Upper lobe of left lung (tissue), 6 donors: ENCODE measurements at regions not wholly inside any gene's neighbourhood (a gene's known extent, or its start where the extent isn't known, plus 50 kb on each side); places are given as distances from the start of the nearest gene placed in this dataset.

Source experiments
- ATAC-seq, 2 donors: fragments of 200-7000 bp; cut with Tn5 transposase; one replicate each; pipeline ENCODE4 v1.9.1; 2022; ENCODE audit warnings: mild to moderate bottlenecking in 2 of 2, moderate library complexity in 2 of 2; ENCODE audit not compliant: low FRiP score in 2 of 2
- DNase-seq, 2 donors: peaks; one replicate each; pipeline ENCODE4 v3.0.0-alpha.2; 2019 to 2020
- H3K27ac ChIP-seq, 4 donors: fragments of 200-600 bp; sonication (generic); one replicate each; pipeline ENCODE4 v1.5.1; 2016 to 2019
- H3K27me3 ChIP-seq, 4 donors: fragments of 200-600 bp; sonication (generic); one replicate each; pipeline ENCODE4 v1.5.1; 2017 to 2019
- H3K36me3 ChIP-seq, 4 donors: fragments of 200-600 bp; sonication (generic); one replicate each; pipeline ENCODE4 v1.5.1; 2016 to 2019
- H3K4me1 ChIP-seq, 4 donors: fragments of 200-600 bp; sonication (generic); one replicate each; pipeline ENCODE4 v1.5.1; 2018 to 2019
- H3K4me3 ChIP-seq, 4 donors: fragments of 200-600 bp; sonication (generic); one replicate each; pipeline ENCODE4 v1.5.1; 2017 to 2019; ENCODE audit warnings: mild to moderate bottlenecking in 2 of 4, moderate library complexity in 1 of 4
- H3K9me3 ChIP-seq, 4 donors: fragments of 200-600 bp; sonication (generic); one replicate each; pipeline ENCODE4 v1.5.1; 2018 to 2019
- EP300 ChIP-seq, 4 donors: sonication (generic); formaldehyde crosslinking; IDR thresholded peaks; one replicate each; pipeline ENCODE4 v1.5.1; 2017; ENCODE audit warnings: antibody characterized with exemption in 4 of 4, control low read depth in 2 of 4
- POLR2A ChIP-seq, 4 donors: fragments of 450-650 bp; IDR thresholded peaks; one replicate each; pipeline ENCODE4 v1.5.1; 2016 to 2017; ENCODE audit warnings: antibody characterized with exemption in 4 of 4, mild to moderate bottlenecking in 2 of 4
- POLR2AphosphoS5 ChIP-seq, 2 donors: sonication (generic); formaldehyde crosslinking; IDR thresholded peaks; one replicate each; pipeline ENCODE4 v1.5.1; 2017; ENCODE audit warnings: antibody characterized with exemption in 2 of 2
- WGBS, 2 donors: methylation state at CpG; one replicate each; pipeline ENCODE4 v1.1.5; 2017 to 2018; 5-methylcytosine and 5-hydroxymethylcytosine counted together
- TF ChIP-seq, protein P1 (sequence below), 6 experiments: fragments of 450-650 bp in 4 of 6; fragments of 200-600 bp in 2 of 6; sonication (generic) in 2 of 6; IDR thresholded peaks; one replicate each; pipeline ENCODE4 v1.5.1; 2016 to 2019; ENCODE audit warnings: antibody characterized with exemption in 6 of 6
- donor health status: DM: no; HTN: no; CAD: no; lungs with moderate emphysema.
- donor health status: DM: no; HTN: yes; CAD: no; lungs with severe emphysema.

DNA sequence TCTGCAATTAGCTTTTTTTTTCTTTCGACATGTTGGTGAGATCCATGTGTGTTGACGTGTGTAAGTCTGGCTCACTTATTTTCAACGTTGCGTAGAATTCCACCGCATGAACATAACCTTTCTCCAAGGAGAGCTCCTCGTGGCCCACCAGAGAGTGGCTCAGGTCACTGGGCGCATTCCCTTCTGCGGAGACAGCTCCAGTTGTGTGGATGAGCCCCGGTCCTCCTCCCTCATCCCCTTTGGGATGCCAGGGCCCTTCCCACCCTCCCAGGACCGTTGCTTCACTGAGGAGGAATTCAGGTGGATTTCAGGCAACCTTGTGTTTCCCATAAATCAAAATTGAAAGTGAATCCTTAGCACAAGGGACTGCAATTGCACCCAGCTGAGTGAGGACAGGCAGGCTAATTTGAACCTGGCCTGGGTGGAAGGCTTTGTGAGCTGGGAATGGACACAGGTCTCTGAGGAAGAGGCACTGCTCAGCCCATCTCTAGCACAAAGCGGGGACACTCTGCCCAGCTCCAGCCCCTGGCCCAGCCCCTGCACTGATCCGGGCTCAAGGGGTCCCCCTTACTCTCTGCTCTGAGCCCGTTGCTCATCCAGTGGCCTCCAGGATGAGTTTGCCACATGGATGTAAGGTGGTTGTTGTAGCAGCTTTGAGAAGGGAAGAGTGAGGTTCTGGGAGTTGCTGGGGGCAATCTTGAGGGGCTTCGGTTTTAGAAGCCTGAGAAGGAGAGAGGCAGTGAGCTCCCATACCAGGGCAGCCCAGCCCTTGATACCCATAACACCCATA lies 57.8 kb upstream of the HAAO start:
- DNase-seq: no peak
- H3K4me1 ChIP-seq: peaks cover 10 to 19% (median 16%) of the 10 kb centered on the region in 4 donors
- no peak for ATAC-seq
- 86 to 90% methylated on average over 14 of the region's 14 CpGs for WGBS, 2 donors
- H3K36me3 ChIP-seq: no peaks in the 10 kb centered on the region
- no peaks in the 10 kb centered on the region for H3K27me3 ChIP-seq
- H3K4me3 ChIP-seq: no peak overlapping the region
- no peak for TF ChIP-seq POLR2A (IDR thresholded peaks at IDR 0.05)
- TF ChIP-seq, protein P1, sequence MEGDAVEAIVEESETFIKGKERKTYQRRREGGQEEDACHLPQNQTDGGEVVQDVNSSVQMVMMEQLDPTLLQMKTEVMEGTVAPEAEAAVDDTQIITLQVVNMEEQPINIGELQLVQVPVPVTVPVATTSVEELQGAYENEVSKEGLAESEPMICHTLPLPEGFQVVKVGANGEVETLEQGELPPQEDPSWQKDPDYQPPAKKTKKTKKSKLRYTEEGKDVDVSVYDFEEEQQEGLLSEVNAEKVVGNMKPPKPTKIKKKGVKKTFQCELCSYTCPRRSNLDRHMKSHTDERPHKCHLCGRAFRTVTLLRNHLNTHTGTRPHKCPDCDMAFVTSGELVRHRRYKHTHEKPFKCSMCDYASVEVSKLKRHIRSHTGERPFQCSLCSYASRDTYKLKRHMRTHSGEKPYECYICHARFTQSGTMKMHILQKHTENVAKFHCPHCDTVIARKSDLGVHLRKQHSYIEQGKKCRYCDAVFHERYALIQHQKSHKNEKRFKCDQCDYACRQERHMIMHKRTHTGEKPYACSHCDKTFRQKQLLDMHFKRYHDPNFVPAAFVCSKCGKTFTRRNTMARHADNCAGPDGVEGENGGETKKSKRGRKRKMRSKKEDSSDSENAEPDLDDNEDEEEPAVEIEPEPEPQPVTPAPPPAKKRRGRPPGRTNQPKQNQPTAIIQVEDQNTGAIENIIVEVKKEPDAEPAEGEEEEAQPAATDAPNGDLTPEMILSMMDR (IDR thresholded peaks at IDR 0.05): no peak
- H3K9me3 ChIP-seq: no peaks in the 10 kb centered on the region
- no peak overlapping the region for H3K27ac ChIP-seq

DNA sequence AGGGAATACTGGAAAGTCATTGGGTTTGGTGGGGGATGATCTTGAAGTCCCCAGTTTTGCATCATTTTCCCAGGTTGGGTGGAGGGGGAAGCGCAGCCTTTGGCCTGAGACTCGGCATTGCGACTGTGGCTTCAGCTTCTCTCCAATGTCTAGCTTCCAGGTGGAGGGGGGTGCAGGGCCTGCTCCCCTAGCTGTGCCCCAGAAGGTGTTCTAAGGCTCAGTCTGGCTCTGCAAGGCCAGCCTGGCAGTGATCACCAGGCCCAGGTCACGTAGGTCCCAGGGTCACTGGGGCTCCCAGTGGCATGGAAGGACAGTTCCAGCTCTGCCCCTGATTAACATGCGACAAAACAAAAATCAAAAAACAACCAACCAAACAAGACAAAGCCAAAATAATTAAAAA lies 56.9 kb upstream of the HAAO start:
- ATAC-seq (no peak), DNase-seq (no peak)
- Histone ChIP-seq H3K4me3 (no peak overlapping the region), H3K27me3 (no peaks in the 10 kb centered on the region), H3K36me3 (no peaks in the 10 kb centered on the region), H3K27ac (no peak overlapping the region), H3K4me1 (peaks cover 14 to 25% (median 19%) of the 10 kb centered on the region in 4 donors), H3K9me3 (no peaks in the 10 kb centered on the region)
- TF ChIP-seq POLR2AphosphoS5 (IDR thresholded peaks at IDR 0.05) (no peak), POLR2A (IDR thresholded peaks at IDR 0.05) (no peak), EP300 (IDR thresholded peaks at IDR 0.05) (no peak)
- TF ChIP-seq, protein P1 (IDR thresholded peaks at IDR 0.05): no peak
- 92 to 100% methylated on average over 2 to 5 of the region's 5 CpGs for WGBS, 2 donors

DNA sequence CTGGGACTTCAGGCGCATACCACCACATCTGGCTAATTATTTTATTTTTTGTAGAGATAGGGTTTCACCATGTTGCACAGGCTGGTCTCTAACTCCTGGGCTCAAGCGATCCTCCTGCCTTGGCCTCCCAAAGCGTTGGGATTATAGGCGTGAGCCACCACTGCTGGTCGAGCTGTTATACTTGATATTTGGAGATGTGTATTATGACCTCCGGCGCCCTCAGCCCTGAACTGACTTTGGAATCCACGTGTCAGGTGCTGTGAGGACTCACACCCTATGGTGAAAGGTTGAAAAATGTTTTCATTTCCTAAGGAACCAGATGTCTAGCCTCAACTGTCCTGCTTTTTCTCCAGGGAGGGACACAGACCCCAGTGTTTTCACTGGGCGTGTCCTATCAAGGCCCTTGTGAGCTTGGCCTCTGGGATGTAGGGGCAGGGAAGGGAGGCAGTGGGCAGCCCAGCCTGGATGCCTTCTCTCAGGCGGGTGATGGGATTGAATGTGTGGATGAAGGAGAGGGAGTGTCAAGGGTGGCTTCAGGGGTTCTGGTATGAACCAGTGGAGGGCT lies 56.4 kb upstream of the HAAO start:
- Histone ChIP-seq H3K36me3 (no peaks in the 10 kb centered on the region), H3K27ac (no peak overlapping the region), H3K4me1 (peaks cover 16 to 21% (median 17%) of the 10 kb centered on the region in 4 donors), H3K9me3 (no peaks in the 10 kb centered on the region), H3K27me3 (no peaks in the 10 kb centered on the region), H3K4me3 (no peak overlapping the region)
- DNase-seq: no peak
- ATAC-seq: no peak
- WGBS, 2 donors: 94 to 96% methylated on average over 10 of the region's 10 CpGs
- TF ChIP-seq, protein P1 (IDR thresholded peaks at IDR 0.05): no peak
- TF ChIP-seq EP300 (IDR thresholded peaks at IDR 0.05): no peak
- TF ChIP-seq POLR2AphosphoS5 (IDR thresholded peaks at IDR 0.05): no peak
- no peak for TF ChIP-seq POLR2A (IDR thresholded peaks at IDR 0.05)

DNA sequence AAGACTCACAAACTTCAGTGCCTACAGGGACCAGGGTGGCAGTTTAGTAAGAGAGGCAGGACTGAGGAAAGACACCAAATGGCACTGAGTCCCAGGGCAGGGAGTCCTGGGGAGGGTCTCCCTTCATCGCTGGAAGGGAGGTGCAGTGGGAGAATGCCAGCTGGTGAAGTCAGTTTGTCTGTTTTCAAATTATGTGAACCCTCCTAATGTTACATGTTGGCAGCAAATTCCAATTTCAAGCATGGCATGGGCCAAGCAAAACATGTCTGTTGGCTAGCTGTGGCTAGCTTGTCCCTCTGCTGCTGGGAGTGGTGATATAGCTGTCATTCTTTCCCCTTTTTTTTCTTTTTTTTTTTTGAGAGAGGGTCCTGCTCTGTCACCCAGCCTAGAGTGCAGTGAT lies 55.9 kb upstream of the HAAO start:
- DNase-seq: no peak
- no peak for ATAC-seq
- Histone ChIP-seq H3K4me3 (no peak overlapping the region), H3K4me1 (peaks cover 16 to 18% (median 17%) of the 10 kb centered on the region in 4 donors), H3K36me3 (no peaks in the 10 kb centered on the region), H3K27me3 (no peaks in the 10 kb centered on the region), H3K9me3 (no peaks in the 10 kb centered on the region), H3K27ac (no peak overlapping the region)
- WGBS, 2 donors: 90 to 100% methylated on average over 1 of the region's 1 CpG
- TF ChIP-seq, protein P1 (IDR thresholded peaks at IDR 0.05): no peak
- TF ChIP-seq POLR2A (IDR thresholded peaks at IDR 0.05) (no peak), POLR2AphosphoS5 (IDR thresholded peaks at IDR 0.05) (no peak), EP300 (IDR thresholded peaks at IDR 0.05) (no peak)
